ENCODE measurements at regions not wholly inside any gene's neighbourhood (a gene's known extent, or its start where the extent isn't known, plus 50 kb on each side); places are given as distances from the start of the nearest gene placed in this dataset.

DNA sequence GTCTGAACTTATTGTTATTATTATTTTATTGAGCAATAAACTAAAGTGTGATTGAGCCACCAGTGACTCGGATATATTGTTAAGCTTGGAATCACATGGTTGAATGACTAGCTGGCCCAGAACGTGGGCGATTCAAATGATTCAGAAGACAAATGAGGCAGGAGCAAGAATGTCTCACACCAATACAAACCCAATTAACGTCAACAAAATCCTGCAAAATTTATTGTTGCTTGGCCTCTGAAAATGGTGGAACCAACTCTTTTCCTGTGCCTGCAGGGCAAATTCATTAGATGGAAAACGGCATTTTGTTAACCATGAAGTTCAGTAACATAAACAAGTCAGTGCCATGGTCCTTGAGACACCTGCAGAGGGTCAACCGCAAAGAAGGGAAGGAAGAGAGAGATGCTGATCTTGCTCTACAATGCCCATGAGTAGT, 482.0 kb downstream of the SETD4 start:
- H2AFZ ChIP-seq (ENCODE audit: low read depth) = no peak overlapping the region
- peak overlapping the region in 1 of 2 experiments; percentile 2; a peak in 1 of 4 replicates for H3K27ac ChIP-seq (ENCODE audit: low read depth in 2 of 2, low read length in 1 of 2)
- H3K27me3 ChIP-seq (ENCODE audit: insufficient read depth) = no peaks in the 10 kb centered on the region
- no peaks in the 10 kb centered on the region for H3K36me3 ChIP-seq (replicated peaks in 1 of 2; ENCODE audit: control insufficient read depth in 1 of 2, insufficient read depth in 2 of 2, low read length in 1 of 2)
- ChIA-PET CTCF (no interaction called here), POLR2A (no interaction called here)
- H3K79me2 ChIP-seq (ENCODE audit: insufficient read depth) = no peaks in the 10 kb centered on the region
- WGBS (ENCODE audit: low lambda C conversion rate) = 23% methylated on average over 6 of the region's 6 CpGs
- no peak overlapping the region for H3K9ac ChIP-seq
- no peak for DNase-seq
- no peaks in the 10 kb centered on the region for H3K9me2 ChIP-seq
- peaks cover 0 to 9% of the 10 kb centered on the region in 2 experiments; a peak in 1 of 4 replicates for H3K4me1 ChIP-seq (ENCODE audit: control insufficient read depth in 1 of 2, insufficient read depth in 2 of 2, low read depth in 1 of 2, low read length in 1 of 2)
- H3K4me2 ChIP-seq = no peak overlapping the region
- no peaks in the 10 kb centered on the region for H4K20me1 ChIP-seq (ENCODE audit: insufficient read depth)
- no peaks in the 10 kb centered on the region for H3K9me3 ChIP-seq
- peak; percentile 8; the same call in 1 of the 2 replicates for TF ChIP-seq FOSL2 (IDR thresholded peaks at IDR 0.05; ENCODE audit: borderline replicate concordance, low read depth)
- TF ChIP-seq, protein P1, sequence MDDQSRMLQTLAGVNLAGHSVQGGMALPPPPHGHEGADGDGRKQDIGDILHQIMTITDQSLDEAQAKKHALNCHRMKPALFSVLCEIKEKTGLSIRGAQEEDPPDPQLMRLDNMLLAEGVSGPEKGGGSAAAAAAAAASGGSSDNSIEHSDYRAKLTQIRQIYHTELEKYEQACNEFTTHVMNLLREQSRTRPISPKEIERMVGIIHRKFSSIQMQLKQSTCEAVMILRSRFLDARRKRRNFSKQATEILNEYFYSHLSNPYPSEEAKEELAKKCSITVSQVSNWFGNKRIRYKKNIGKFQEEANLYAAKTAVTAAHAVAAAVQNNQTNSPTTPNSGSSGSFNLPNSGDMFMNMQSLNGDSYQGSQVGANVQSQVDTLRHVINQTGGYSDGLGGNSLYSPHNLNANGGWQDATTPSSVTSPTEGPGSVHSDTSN (IDR thresholded peaks at IDR 0.05) = peak; percentile 53
- TF ChIP-seq EP300 (IDR thresholded peaks at IDR 0.05; ENCODE audit: borderline replicate concordance in 1 of 2, low read depth in 1 of 2, low read length in 1 of 2) = no peak
- H3K4me3 ChIP-seq (ENCODE audit: low read depth in 2 of 2, low read length in 1 of 2) = no peak overlapping the region
- H3F3A ChIP-seq (replicated peaks; ENCODE audit: insufficient read depth) = peaks cover 8% of the 10 kb centered on the region

DNA sequence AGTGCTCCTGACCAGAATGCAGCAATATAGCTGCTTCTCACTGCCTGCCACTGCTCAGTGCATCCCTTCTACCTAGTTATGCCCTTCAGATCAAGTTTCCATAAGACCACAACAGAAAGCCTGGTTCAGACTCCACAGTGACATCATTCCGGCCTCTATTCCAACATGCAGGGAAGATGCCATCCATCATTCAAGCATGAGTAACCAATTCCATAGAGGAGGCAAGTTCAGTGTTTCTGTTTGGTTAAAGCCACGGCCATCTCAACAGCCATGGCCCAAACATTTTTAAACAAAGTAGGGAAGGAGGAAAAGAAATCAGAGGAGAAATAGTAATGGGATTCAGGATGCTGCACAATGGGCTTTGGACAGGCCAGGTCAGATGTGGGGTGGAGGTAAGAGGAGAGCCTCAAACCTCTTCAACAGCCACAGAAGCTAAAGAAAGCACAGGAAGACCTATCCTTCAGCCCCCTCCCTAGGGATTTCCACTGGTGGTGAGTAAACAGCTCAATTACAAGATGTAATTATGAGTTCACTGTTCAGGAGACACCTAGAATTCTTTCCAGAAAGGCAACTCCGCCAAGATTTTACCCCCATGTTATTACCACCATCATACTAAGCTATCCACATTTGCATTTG, 484.9 kb downstream of the SETD4 start:
- no peaks in the 10 kb centered on the region for H4K20me1 ChIP-seq (ENCODE audit: insufficient read depth)
- H3K36me3 ChIP-seq (replicated peaks in 1 of 2; ENCODE audit: control insufficient read depth in 1 of 2, insufficient read depth in 2 of 2, low read length in 1 of 2) = no peaks in the 10 kb centered on the region
- H3K27ac ChIP-seq (ENCODE audit: low read depth in 2 of 2, low read length in 1 of 2) = peak overlapping the region in 1 of 2 experiments; percentile 63; a peak in 2 of 4 replicates
- no peaks in the 10 kb centered on the region for H3K9me2 ChIP-seq
- H3K4me1 ChIP-seq (ENCODE audit: control insufficient read depth in 1 of 2, insufficient read depth in 2 of 2, low read depth in 1 of 2, low read length in 1 of 2) = peaks cover 0 to 9% of the 10 kb centered on the region in 2 experiments; a peak in 1 of 4 replicates
- no peak overlapping the region for H3K4me3 ChIP-seq (ENCODE audit: low read depth in 2 of 2, low read length in 1 of 2)
- WGBS (ENCODE audit: low lambda C conversion rate) = 17% methylated on average over 3 of the region's 3 CpGs
- peaks cover 12% of the 10 kb centered on the region for H3F3A ChIP-seq (replicated peaks; ENCODE audit: insufficient read depth)
- H3K9me3 ChIP-seq = no peaks in the 10 kb centered on the region
- peak overlapping the region; percentile 20 for H3K4me2 ChIP-seq
- POLR2A ChIA-PET = no interaction called here
- no peaks in the 10 kb centered on the region for H3K79me2 ChIP-seq (ENCODE audit: insufficient read depth)
- no peak for DNase-seq
- no peak overlapping the region for H3K9ac ChIP-seq
- CTCF ChIA-PET = no interaction called here
- H3K27me3 ChIP-seq (ENCODE audit: insufficient read depth) = no peaks in the 10 kb centered on the region
- TF ChIP-seq FOSL2 (IDR thresholded peaks at IDR 0.05; ENCODE audit: borderline replicate concordance, low read depth) = peak; percentile 37; the same call in 1 of the 2 replicates
- peak in 1 of 2 experiments; percentile 40; a peak in 1 of 4 replicates for TF ChIP-seq EP300 (IDR thresholded peaks at IDR 0.05; ENCODE audit: borderline replicate concordance in 1 of 2, low read depth in 1 of 2, low read length in 1 of 2)
- TF ChIP-seq TCF12 (IDR thresholded peaks at IDR 0.05) = peak; percentile 29; the same call in 1 of the 2 replicates
- TF ChIP-seq TAF1 (IDR thresholded peaks at IDR 0.05; ENCODE audit: borderline replicate concordance, low read depth, low read length) = no peak
- no peak for TF ChIP-seq RCOR1 (IDR thresholded peaks at IDR 0.05; ENCODE audit: low read length)
- TF ChIP-seq JUND (IDR thresholded peaks at IDR 0.05) = peak; percentile 61
- no peak for TF ChIP-seq EZH2phosphoT487 (IDR thresholded peaks at IDR 0.05; ENCODE audit: borderline replicate concordance, low read depth)
- TF ChIP-seq, protein P1 (IDR thresholded peaks at IDR 0.05) = peak; percentile 85
- peak overlapping the region; percentile 57; the same call in 1 of the 2 replicates for H2AFZ ChIP-seq (ENCODE audit: low read depth)

Measured in SK-N-SH (cell line).